Testis (tissue), 2 donors: ENCODE measurements at regions not wholly inside any gene's neighbourhood (a gene's known extent, or its start where the extent isn't known, plus 50 kb on each side); places are given as distances from the start of the nearest gene placed in this dataset.

Source experiments
- DNase-seq: peaks from one replicate; pipeline ENCODE4 v3.0.0-alpha.2; 2019
- H3K27ac ChIP-seq, 2 donors: fragments of 200-600 bp; sonication (generic); one replicate each; pipeline ENCODE4 v1.5.1; 2019
- H3K27me3 ChIP-seq: fragments of 200-600 bp; sonication (generic); one replicate; pipeline ENCODE4 v1.5.1; 2019
- H3K36me3 ChIP-seq: fragments of 200-600 bp; sonication (generic); one replicate; pipeline ENCODE4 v1.5.1; 2017; ENCODE audit warnings: low read depth; ENCODE audit errors: missing control alignments
- H3K4me1 ChIP-seq: fragments of 200-600 bp; sonication (generic); one replicate; pipeline ENCODE4 v1.5.1; 2019
- H3K4me3 ChIP-seq, 2 donors: fragments of 200-600 bp; sonication (generic); one replicate each; pipeline ENCODE4 v1.5.1; 2017 to 2019
- H3K9me3 ChIP-seq: fragments of 200-600 bp; sonication (generic); one replicate; pipeline ENCODE4 v1.5.1; 2017
- POLR2A ChIP-seq: fragments of 450-650 bp; IDR thresholded peaks from one replicate; pipeline ENCODE4 v1.6.1; 2017; ENCODE audit warnings: antibody characterized with exemption, mild to moderate bottlenecking, moderate library complexity
- WGBS, 2 donors: methylation state at CpG; one replicate each; pipeline ENCODE4 v1.1.5; 2018; 5-methylcytosine and 5-hydroxymethylcytosine counted together
- intact Hi-C: fragments of 100-400 bp; cut with DNase I; formaldehyde crosslinking; loops from one replicate; pipeline ENCODE4 v1.15.1; 2023; ENCODE audit warnings: low total_unique reads
- TF ChIP-seq, protein P1 (sequence below), 3 experiments: fragments of 450-650 bp in 2 of 3; fragments of 200-600 bp in 1 of 3; sonication (generic) in 1 of 3; IDR thresholded peaks; one replicate each; pipeline ENCODE4 v1.5.1; 2016 to 2019; ENCODE audit warnings: antibody characterized with exemption in 3 of 3, mild to moderate bottlenecking in 2 of 3, moderate library complexity in 1 of 3

- Histone ChIP-seq H3K4me1 (peaks cover 20% of the 10 kb centered on the region), H3K9me3 (no peaks in the 10 kb centered on the region), H3K4me3 (no peak overlapping the region), H3K36me3 (no peaks in the 10 kb centered on the region), H3K27me3 (no peaks in the 10 kb centered on the region), H3K27ac (peak overlapping the region; percentile 18 to 50)
- WGBS, 2 donors: 78 to 83% methylated on average over 6 of the region's 6 CpGs
- intact Hi-C loops: no loop called here
- TF ChIP-seq POLR2A: no peak
- TF ChIP-seq, protein P1, sequence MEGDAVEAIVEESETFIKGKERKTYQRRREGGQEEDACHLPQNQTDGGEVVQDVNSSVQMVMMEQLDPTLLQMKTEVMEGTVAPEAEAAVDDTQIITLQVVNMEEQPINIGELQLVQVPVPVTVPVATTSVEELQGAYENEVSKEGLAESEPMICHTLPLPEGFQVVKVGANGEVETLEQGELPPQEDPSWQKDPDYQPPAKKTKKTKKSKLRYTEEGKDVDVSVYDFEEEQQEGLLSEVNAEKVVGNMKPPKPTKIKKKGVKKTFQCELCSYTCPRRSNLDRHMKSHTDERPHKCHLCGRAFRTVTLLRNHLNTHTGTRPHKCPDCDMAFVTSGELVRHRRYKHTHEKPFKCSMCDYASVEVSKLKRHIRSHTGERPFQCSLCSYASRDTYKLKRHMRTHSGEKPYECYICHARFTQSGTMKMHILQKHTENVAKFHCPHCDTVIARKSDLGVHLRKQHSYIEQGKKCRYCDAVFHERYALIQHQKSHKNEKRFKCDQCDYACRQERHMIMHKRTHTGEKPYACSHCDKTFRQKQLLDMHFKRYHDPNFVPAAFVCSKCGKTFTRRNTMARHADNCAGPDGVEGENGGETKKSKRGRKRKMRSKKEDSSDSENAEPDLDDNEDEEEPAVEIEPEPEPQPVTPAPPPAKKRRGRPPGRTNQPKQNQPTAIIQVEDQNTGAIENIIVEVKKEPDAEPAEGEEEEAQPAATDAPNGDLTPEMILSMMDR (IDR thresholded peaks at IDR 0.05): no peak
- DNase-seq: no peak
These were observed 90.4 kb downstream of the SYNE3 start for GRCh38 chr14:95426116-95426475.

DNA sequence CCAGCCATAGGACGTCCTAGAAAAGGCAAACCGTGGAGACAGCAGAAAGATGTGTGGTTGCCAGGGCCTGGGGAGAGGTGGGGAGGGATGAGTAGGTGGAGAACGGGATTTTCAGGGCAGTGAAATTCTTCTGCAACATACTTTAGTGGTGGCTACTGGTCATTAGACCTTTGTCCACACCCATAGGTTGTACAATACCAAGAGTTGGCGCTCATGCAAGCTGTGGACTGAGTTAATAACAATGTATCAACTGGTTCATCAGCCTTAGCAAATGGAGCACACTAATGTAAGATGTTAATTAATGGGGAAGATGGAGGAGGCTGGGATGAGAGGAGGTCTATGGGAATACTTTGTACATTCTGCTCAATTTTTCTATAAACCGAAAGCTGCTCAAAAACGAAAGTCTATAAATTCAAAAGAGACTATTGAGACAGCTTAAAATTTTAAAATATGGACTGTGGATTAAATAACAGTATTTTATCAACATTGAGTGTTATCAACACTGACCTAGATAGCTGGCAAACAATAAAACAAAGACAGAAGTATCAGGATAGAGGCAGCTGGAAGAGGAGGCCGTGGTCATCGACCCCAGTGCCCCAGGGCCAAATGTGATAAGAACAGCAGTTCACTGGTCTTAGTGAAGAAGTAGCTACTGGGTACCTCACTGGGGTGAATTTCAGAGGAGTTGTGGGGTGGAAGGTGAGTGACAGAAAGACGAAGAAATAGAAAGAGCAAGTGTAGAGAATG lies 90.9 kb downstream of the SYNE3 start:
- 69 to 81% methylated on average over 9 of the region's 9 CpGs for WGBS, 2 donors
- DNase-seq: peak; percentile 75
- Histone ChIP-seq H3K36me3 (no peaks in the 10 kb centered on the region), H3K4me1 (peaks cover 20% of the 10 kb centered on the region), H3K9me3 (no peaks in the 10 kb centered on the region), H3K27ac (peak overlapping the region; percentile 18 to 50), H3K27me3 (no peaks in the 10 kb centered on the region), H3K4me3 (no peak overlapping the region)
- TF ChIP-seq POLR2A: no peak
- TF ChIP-seq, protein P1 (IDR thresholded peaks at IDR 0.05): no peak
- intact Hi-C loops: no loop called here

DNA sequence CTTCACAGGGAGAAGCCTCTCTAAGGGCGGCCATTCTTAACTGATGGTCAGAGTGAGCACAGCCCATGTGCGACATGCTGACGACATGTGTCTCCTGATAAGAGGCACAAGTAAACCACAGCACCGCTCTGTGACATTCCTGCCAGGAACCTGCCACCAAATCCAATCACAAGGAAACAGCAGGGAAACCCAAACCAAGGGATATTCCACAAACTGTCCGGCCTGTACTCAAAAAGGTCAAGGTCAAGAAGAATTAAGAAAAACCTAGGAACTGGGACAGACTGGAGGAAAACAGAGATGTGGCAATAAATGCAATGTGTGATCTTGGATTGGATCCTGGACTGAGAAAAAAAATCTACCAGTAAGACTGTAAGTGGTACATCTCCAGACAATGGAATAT lies 91.9 kb downstream of the SYNE3 start:
- peak; percentile 75 for DNase-seq
- Histone ChIP-seq H3K36me3 (no peaks in the 10 kb centered on the region), H3K27ac (peak overlapping the region; percentile 55 to 60)

GRCh38 chr14:95421741-95422140 lies 94.7 kb downstream of the SYNE3 start:
- Histone ChIP-seq H3K36me3 (no peaks in the 10 kb centered on the region), H3K27me3 (no peaks in the 10 kb centered on the region), H3K4me1 (peaks cover 20% of the 10 kb centered on the region), H3K4me3 (no peak overlapping the region), H3K9me3 (no peaks in the 10 kb centered on the region), H3K27ac (no peak overlapping the region)
- intact Hi-C loops: no loop called here
- 96 to 98% methylated on average over 8 of the region's 8 CpGs for WGBS, 2 donors
- no peak for DNase-seq
- TF ChIP-seq, protein P1 (IDR thresholded peaks at IDR 0.05): no peak
- TF ChIP-seq POLR2A: no peak

More for the DNA sequence above, 91.9 kb downstream of the SYNE3 start:
- no peak overlapping the region for H3K4me3 ChIP-seq
- no peaks in the 10 kb centered on the region for H3K27me3 ChIP-seq
- peaks cover 20% of the 10 kb centered on the region for H3K4me1 ChIP-seq
- WGBS, 2 donors: 29 to 39% methylated on average over 5 of the region's 5 CpGs
- no peaks in the 10 kb centered on the region for H3K9me3 ChIP-seq
- TF ChIP-seq, protein P1 (IDR thresholded peaks at IDR 0.05): no peak
- TF ChIP-seq POLR2A: no peak
- intact Hi-C loops: no loop called here

GRCh38 chr14:95420060-95420459 lies 96.4 kb downstream of the SYNE3 start:
- 94 to 100% methylated on average over 2 to 3 of the region's 3 CpGs for WGBS, 2 donors
- Histone ChIP-seq H3K36me3 (no peaks in the 10 kb centered on the region), H3K4me1 (peaks cover 11% of the 10 kb centered on the region), H3K4me3 (no peak overlapping the region), H3K9me3 (no peaks in the 10 kb centered on the region), H3K27me3 (no peaks in the 10 kb centered on the region), H3K27ac (no peak overlapping the region)
- TF ChIP-seq POLR2A: no peak
- TF ChIP-seq, protein P1 (IDR thresholded peaks at IDR 0.05): no peak
- intact Hi-C loops: no loop called here
- no peak for DNase-seq
